ENCODE measurements at regions not wholly inside any gene's neighbourhood (a gene's known extent, or its start where the extent isn't known, plus 50 kb on each side); places are given as distances from the start of the nearest gene placed in this dataset.

DNA sequence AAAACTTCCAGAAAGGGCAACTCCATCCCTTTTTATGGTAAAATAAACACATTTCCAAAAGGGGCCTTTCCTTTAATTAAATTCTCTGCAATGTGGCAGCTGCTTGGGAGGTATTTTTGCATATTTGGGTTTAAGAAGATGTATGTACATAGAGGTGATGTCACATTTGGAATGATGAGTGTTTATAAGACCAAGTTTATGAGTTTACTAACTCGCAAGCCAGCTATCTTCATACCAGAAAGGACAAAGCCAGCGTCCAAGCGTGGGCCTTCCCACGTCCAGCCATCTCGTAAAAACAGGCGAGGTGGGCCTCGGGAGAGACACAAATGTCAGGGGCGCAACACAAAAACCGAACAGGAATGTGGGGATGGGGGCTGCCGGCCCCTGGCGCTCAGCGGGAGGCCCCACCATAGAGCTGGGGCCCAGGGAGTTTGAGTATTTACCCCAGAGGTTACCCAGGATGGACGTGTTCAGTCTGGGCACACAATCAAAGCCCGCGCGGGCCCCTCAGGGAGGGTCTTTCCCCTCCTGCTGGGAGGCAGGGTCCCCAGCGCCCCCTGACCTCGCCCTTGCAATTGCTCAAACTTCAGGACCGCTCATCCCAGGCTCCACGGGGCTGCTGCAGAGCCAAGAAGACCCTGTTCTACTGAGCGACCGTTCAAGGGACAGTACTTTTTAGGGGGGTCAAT lies 137.3 kb downstream of the TWIST2 start:
- DNase-seq (ENCODE audit: low read depth in 2 of 2) = no peak

DNA sequence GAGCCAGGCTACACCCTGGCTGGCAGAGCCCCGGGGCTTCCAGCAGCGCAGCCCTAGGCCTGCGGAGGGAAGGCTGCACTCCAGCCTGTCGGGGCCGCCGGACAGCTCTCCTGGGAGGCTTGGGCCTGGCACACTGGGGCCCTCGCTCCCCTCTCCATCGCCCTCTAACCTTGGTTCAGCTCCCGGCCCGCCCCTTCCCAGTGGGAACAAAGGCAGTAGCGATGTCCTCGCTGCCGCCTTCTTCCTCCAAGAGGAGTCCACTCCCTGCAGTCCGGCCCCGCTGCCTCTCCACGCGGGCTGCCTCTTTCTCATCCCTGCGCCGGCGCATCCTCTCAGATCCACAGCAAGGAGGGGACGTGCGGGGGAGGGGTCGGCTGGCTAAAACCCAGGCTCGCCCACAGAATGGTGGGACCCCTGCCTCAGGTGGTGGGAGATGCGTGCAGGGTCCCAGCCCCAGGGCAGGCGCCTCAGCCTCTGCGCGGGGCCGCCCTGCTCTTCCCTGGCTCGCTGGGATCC lies 138.1 kb downstream of the TWIST2 start:
- no peak for DNase-seq (ENCODE audit: low read depth in 2 of 2)

DNA sequence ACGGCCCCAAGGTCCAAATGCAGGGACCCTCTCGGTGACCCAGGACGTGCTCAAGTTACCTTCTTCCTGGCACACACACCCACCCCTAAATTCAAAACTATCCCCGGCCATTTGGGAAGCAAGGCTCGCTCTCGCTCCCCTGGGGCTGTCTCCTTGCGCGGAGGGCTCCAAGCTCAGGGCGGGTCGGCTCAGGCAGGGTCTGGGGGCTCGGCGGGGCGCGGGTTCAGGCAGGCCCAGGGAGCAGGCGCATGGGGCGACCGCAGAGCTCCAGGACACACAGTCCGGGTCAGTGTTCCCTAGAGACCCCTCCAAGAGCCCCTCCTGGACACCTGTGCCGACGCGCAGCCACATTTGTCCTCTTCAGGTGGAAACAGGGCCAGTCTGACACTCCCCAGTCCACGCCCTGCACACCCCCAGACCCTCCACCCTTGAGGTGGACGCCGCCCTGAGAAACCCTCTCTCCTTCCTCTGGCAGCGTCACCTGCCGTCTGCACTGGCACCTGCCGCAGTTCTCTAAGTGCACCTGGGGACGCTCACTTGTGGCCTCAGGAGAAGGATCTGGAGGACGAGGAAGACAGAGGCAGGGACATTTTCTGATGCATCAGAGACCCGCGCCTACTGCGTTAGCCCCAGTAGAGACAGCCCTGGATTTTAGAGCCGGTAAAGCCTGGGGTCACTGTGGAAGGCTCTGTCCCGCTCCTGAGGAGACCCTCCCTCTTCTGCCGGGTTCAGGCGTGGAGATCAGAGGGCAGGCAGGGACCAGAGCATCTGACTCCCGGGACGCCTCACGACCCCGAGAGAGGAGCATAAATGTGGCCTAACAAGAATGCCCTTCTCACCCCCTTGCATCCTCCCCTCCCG lies 138.8 kb downstream of the TWIST2 start:
- DNase-seq (ENCODE audit: low read depth in 2 of 2) = no peak

- DNase-seq (ENCODE audit: low read depth in 2 of 2) = no peak
These were observed 139.6 kb downstream of the TWIST2 start for GRCh38 chr2:238987352-238987981.

- DNase-seq (ENCODE audit: low read depth in 2 of 2) = no peak
These were observed 140.2 kb downstream of the TWIST2 start for GRCh38 chr2:238988105-238988504.

DNA sequence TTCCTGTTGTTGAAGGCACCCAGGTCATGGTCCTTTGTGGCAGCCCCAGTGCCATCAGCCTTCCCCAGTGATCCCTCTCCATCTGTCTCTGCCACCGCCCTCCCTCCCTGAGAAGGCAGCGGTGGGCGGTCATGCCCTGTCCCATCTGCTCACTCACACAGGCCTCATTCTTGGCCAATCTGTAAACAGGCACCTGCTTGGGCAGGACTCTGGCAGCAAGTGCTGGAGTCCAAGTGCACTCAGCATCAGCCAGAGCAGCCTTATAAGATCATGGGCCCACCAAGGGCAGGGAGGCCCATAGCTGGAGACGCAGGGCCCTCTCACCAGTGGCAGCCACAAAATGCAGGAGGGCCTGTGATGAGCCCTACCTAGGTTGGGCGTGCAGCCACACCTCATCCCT lies 140.9 kb downstream of the TWIST2 start:
- DNase-seq (ENCODE audit: low read depth in 2 of 2) = no peak

DNA sequence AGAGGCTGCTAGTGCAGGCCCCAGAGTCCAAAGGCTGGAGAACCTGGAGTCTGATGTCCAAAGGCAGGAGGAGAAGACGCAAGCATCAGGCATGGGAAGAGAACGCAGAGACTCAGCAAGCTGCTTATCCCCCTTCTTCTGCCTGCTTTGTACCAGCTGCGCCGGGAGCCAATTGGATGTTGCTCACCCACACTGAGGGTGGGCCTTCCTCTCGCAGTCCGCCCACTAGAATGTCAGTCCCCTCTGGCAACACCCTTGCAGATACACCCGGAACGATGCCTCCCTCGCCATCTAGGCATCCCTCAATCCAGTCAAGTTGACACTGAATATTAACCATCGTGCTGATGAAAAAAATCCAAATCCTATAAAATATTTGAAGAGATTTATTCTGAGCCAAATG lies 141.6 kb downstream of the TWIST2 start:
- no peak for DNase-seq (ENCODE audit: low read depth in 2 of 2)

GRCh38 chr2:238994432-238994831 lies 146.5 kb downstream of the TWIST2 start:
- no peak for DNase-seq (ENCODE audit: low read depth in 2 of 2)

DNA sequence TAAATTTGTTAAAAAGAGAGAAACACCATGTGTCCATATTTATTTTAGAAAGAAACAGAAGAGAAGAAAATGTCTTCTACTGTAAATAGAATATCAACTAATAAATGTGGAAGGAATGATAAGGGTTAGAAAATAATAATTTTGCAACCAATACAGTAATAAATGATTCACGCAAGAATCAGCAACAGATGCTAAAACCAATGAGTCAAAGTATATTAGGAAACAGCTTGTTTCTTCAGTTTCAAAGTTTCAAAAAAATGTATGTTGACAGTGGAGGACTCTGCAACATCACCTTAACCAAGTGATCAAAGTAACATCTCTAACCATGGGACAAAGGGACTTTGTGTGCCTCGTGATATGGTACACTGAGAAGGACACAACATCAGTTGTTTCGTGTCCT lies 147.0 kb downstream of the TWIST2 start:
- no peak for DNase-seq (ENCODE audit: low read depth in 2 of 2)

GRCh38 chr2:238995634-238996033 lies 147.7 kb downstream of the TWIST2 start:
- no peak for DNase-seq (ENCODE audit: low read depth in 2 of 2)

DNA sequence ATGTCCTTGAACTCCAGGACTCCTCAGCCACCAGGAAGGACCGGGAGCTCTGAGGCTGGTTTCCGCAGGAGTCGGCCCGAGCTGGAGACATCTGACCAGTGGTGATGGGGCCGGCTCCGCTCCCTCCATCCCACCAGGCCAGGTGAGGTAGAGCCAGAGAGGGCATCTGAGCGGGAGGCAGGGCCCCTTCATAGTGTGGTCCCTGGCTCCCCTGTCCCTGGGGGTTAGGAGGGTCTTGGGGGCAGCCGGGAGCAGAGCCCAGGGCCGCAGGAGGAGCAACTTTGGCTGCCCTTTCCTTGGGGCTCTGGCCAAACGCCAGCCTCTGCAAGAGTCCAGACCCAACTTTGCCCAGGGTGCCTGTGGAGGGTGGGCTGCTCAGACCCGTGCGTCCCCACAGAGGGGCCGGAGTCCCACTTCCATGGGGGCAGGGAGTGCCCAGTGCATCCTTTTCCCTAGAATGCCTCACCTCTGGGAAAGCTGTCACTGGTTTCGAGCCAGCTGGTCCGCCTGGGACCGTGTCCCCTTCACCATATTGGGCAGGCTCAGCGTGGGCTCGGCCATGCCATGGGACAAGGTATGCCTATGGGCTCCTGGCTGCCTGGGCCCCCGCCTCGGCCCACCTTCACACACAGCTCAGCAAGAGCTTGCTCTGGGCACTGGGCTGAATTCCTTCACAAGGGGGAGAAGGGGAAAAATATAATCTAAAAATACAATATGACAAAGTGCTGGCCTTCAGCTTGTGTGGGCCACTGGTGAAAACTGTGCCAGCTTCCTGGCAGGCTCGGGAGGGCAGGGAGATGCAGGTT lies 148.6 kb downstream of the TWIST2 start:
- DNase-seq (ENCODE audit: low read depth in 2 of 2) = no peak

GRCh38 chr2:238997137-238997390 lies 149.2 kb downstream of the TWIST2 start:
- no peak for DNase-seq (ENCODE audit: low read depth in 2 of 2)

DNA sequence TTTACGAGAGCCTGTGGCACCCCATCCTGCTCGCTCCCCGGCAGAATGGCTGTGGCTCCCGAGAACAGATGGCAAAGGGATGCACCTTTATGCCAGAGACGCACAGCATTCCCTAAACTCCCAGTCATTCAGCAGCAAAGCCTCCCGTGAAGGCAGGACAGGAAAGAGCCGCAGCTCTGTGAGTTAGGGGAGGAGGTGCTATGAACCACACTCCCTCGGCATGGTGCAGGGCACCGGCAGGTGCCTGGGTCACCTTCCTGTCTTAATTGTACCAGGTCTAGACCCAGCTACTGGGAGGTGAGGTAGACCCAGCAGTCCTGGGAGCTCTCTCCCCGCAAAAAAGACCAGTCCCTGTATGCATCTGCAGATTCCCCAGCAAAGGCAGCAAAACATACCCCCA lies 149.8 kb downstream of the TWIST2 start:
- no peak for DNase-seq (ENCODE audit: low read depth in 2 of 2)
